CD14-positive monocyte (primary cell): ENCODE measurements at regions not wholly inside any gene's neighbourhood (a gene's known extent, or its start where the extent isn't known, plus 50 kb on each side); places are given as distances from the start of the nearest gene placed in this dataset.

Experiments used
- DNase-seq, 3 donors: peaks; one replicate each; pipeline ENCODE4 v3.0.0-alpha.2; 2011 to 2022
- H2AFZ ChIP-seq: 2 replicates; pipeline ENCODE4 v1.6.0; 2012; ENCODE audit warnings: mild to moderate bottlenecking, low read depth, low read length, inconsistent platforms; ENCODE audit not compliant: insufficient read depth, poor library complexity, severe bottlenecking
- H3K27ac ChIP-seq, 2 donors: 1 replicate in 1 of 2; 2 replicates in 1 of 2; pipeline ENCODE4 v1.5.1; 2012 to 2013; ENCODE audit warnings: low read length in 2 of 2, control low read depth in 1 of 2, inconsistent platforms in 1 of 2, low read depth in 1 of 2, mild to moderate bottlenecking in 1 of 2
- H3K27me3 ChIP-seq, 2 donors: one replicate each; pipeline versions ENCODE4 v1.6.0 to v1.6.1; 2011 to 2013; ENCODE audit warnings: low read length in 2 of 2; ENCODE audit not compliant: control insufficient read depth in 2 of 2, insufficient read depth in 2 of 2
- H3K36me3 ChIP-seq, 2 donors: replicated peaks in 1 of 2; 1 replicate in 1 of 2; 2 replicates in 1 of 2; pipeline versions ENCODE4 v1.5.1 to v1.6.1; 2012 to 2013; ENCODE audit warnings: low read length in 2 of 2, control low read depth in 1 of 2, inconsistent platforms in 1 of 2, mild to moderate bottlenecking in 1 of 2; ENCODE audit not compliant: insufficient read depth in 2 of 2, control insufficient read depth in 1 of 2
- H3K4me1 ChIP-seq, 2 donors: 1 replicate in 1 of 2; 2 replicates in 1 of 2; pipeline versions ENCODE4 v1.5.1 to v1.6.1; 2012 to 2013; ENCODE audit warnings: low read length in 2 of 2, control low read depth in 1 of 2, inconsistent platforms in 1 of 2, mild to moderate bottlenecking in 1 of 2, moderate library complexity in 1 of 2; ENCODE audit not compliant: insufficient read depth in 2 of 2, control insufficient read depth in 1 of 2
- H3K4me2 ChIP-seq: replicated peaks from 2 replicates; pipeline ENCODE3; 2012; ENCODE audit warnings: low read length, moderate library complexity, mild to moderate bottlenecking; ENCODE audit not compliant: poor library complexity, severe bottlenecking; ENCODE audit errors: extremely low read depth
- H3K4me3 ChIP-seq, 3 experiments: fragments of 200-600 bp in 1 of 3; sonication (generic) in 1 of 3; replicated peaks in 1 of 3; 1 replicate in 2 of 3; 2 replicates in 1 of 3; pipeline ENCODE4 v1.5.1; 2011 to 2013; ENCODE audit warnings: low read length in 3 of 3, mild to moderate bottlenecking in 3 of 3, control low read depth in 2 of 3, low read depth in 2 of 3, inconsistent platforms in 1 of 3, moderate library complexity in 1 of 3
- H3K79me2 ChIP-seq: 2 replicates; pipeline ENCODE4 v1.6.0; 2012; ENCODE audit warnings: mild to moderate bottlenecking, control low read depth, inconsistent platforms, low read length, moderate library complexity; ENCODE audit not compliant: insufficient read depth
- H3K9ac ChIP-seq: 2 replicates; pipeline ENCODE4 v1.6.0; 2017; ENCODE audit warnings: low read length, mild to moderate bottlenecking; ENCODE audit not compliant: insufficient read depth, poor library complexity, severe bottlenecking
- H3K9me3 ChIP-seq, 2 donors: replicated peaks in 1 of 2; 1 replicate in 1 of 2; 2 replicates in 1 of 2; pipeline versions ENCODE4 v1.5.1 to v1.6.1; 2012 to 2013; ENCODE audit warnings: low read length in 2 of 2, control low read depth in 1 of 2; ENCODE audit not compliant: control insufficient read depth in 1 of 2, insufficient read depth in 1 of 2
- H4K20me1 ChIP-seq: 2 replicates; pipeline ENCODE4 v1.6.0; 2012; ENCODE audit warnings: mild to moderate bottlenecking, low read length, control low read depth, moderate library complexity; ENCODE audit not compliant: insufficient read depth
- H3K27ac Mint-ChIP-seq, 7 donors: one replicate each; pipeline ENCODE4 v1.8.0; 2020; ENCODE audit warnings: mild to moderate bottlenecking in 7 of 7, mixed read lengths in 7 of 7, moderate library complexity in 6 of 7, inconsistent platforms in 2 of 7
- H3K27me3 Mint-ChIP-seq, 3 donors: one replicate each; pipeline ENCODE4 v1.8.0; 2021 to 2022; ENCODE audit warnings: low read depth in 3 of 3, mild to moderate bottlenecking in 3 of 3, mixed read lengths in 3 of 3, moderate library complexity in 3 of 3, inconsistent platforms in 1 of 3
- H3K36me3 Mint-ChIP-seq, 2 donors: one replicate each; pipeline ENCODE4 v1.8.0; 2020; ENCODE audit warnings: mixed read lengths in 2 of 2, inconsistent platforms in 1 of 2, mild to moderate bottlenecking in 1 of 2
- H3K4me1 Mint-ChIP-seq: one replicate; pipeline ENCODE4 v1.8.0; 2020; ENCODE audit warnings: mild to moderate bottlenecking, mixed read lengths
- H3K4me3 Mint-ChIP-seq, 2 donors: one replicate each; pipeline ENCODE4 v1.8.0; 2020; ENCODE audit warnings: mild to moderate bottlenecking in 2 of 2, mixed read lengths in 2 of 2, moderate library complexity in 1 of 2
- H3K9me3 Mint-ChIP-seq, 7 donors: one replicate each; pipeline ENCODE4 v1.8.0; 2020 to 2022; ENCODE audit warnings: mixed read lengths in 7 of 7, mild to moderate bottlenecking in 6 of 7, moderate library complexity in 6 of 7, inconsistent platforms in 2 of 7
- CTCF ChIP-seq: fragments of 200-600 bp; IDR thresholded peaks from one replicate; pipeline ENCODE4 v1.8.0; 2022; ENCODE audit warnings: antibody characterized with exemption, mild to moderate bottlenecking
- WGBS: methylation state at CpG from one replicate; pipeline ENCODE4 v1.1.5; 2013; ENCODE audit warnings: missing lambda C conversion rate; ENCODE audit not compliant: insufficient coverage; 5-methylcytosine and 5-hydroxymethylcytosine counted together
- intact Hi-C, 2 donors: fragments of 100-400 bp; cut with micrococcal nuclease; formaldehyde crosslinking; loops; one replicate each; pipeline versions ENCODE4 v1.15.0 to v1.15.1; 2023

DNA sequence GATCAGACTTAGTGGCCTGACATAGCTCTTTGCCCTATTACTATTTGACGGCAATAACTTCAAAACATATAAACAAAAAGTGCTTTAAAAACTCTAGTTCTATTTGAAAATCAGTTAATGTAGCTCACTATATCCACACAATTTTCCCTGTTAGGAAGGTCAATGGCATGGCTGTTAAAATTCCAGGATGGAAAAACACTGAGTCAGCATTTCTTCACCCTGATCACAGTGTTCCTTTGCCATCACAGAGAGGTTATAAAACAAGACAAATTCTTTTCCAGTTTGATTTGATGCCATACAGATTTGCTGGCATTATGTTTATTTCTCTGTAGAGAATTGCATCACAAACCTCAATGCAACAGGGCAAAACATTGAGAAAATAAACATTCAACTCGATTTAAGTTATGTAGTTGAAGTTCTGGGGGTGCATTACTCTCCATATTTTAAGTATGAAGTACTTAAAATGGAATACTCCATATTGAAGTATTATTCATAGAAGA, 253.7 kb upstream of the HSF2 start:
- no peaks in the 10 kb centered on the region for H3K4me1 ChIP-seq
- WGBS, result no CpG with 5 or more reads among the region's 2 CpGs
- TF ChIP-seq CTCF, result no peak
- H3K27ac ChIP-seq, result no peak overlapping the region
- DNase-seq, result no peak
- intact Hi-C loops, result no loop called here
- Mint-ChIP-seq H3K4me3 (no peak overlapping the region), H3K27ac (no peak overlapping the region), H3K36me3 (no peaks in the 10 kb centered on the region), H3K27me3 (no peaks in the 10 kb centered on the region), H3K4me1 (no peaks in the 10 kb centered on the region), H3K9me3 (peaks cover 0 to 7% (median 0%) of the 10 kb centered on the region in 7 donors)
- no peaks in the 10 kb centered on the region for H4K20me1 ChIP-seq
- no peak overlapping the region for H2AFZ ChIP-seq
- no peaks in the 10 kb centered on the region for H3K36me3 ChIP-seq
- no peaks in the 10 kb centered on the region for H3K79me2 ChIP-seq
- H3K9ac ChIP-seq, result no peak overlapping the region
- H3K4me2 ChIP-seq, result no peak overlapping the region
- no peaks in the 10 kb centered on the region for H3K9me3 ChIP-seq
- no peaks in the 10 kb centered on the region for H3K27me3 ChIP-seq
- H3K4me3 ChIP-seq, result no peak overlapping the region

DNA sequence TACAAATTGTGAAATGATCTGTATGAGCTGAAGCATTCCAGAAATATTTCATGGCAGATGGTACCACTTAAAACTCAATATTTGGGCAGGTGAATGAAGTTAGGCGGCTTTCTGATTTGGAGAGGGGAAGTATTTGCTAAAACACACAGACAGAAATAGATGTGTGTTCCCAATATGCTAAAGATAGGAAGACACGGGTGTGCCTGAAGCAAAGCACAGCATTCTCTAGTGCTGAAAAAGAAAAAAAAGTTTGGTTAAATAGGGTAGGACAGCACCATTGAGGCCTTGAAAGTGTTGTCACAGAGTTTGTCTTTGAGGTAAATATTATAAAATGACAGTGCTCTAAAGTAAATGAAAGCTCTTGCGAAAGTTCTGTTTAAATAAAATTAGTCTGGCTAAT, 252.2 kb upstream of the HSF2 start:
- H3K4me1 Mint-ChIP-seq, result no peaks in the 10 kb centered on the region
- peaks cover 0 to 8% (median 0%) of the 10 kb centered on the region in 7 donors for H3K9me3 Mint-ChIP-seq
- Histone ChIP-seq H3K27me3 (no peaks in the 10 kb centered on the region), H3K4me3 (no peak overlapping the region), H2AFZ (no peak overlapping the region), H3K4me1 (no peaks in the 10 kb centered on the region), H3K9me3 (no peaks in the 10 kb centered on the region), H3K36me3 (no peaks in the 10 kb centered on the region), H3K9ac (no peak overlapping the region), H3K27ac (no peak overlapping the region), H3K4me2 (no peak overlapping the region), H3K79me2 (no peaks in the 10 kb centered on the region), H4K20me1 (no peaks in the 10 kb centered on the region)
- intact Hi-C loops, result no loop called here
- TF ChIP-seq CTCF, result no peak
- no peaks in the 10 kb centered on the region for H3K27me3 Mint-ChIP-seq
- no peak overlapping the region for H3K4me3 Mint-ChIP-seq
- no peak for DNase-seq
- no peaks in the 10 kb centered on the region for H3K36me3 Mint-ChIP-seq
- 77% methylated on average over 3 of the region's 3 CpGs for WGBS
- no peak overlapping the region for H3K27ac Mint-ChIP-seq
